Astrocyte (in vitro differentiated cells and primary cell): ENCODE measurements at regions not wholly inside any gene's neighbourhood (a gene's known extent, or its start where the extent isn't known, plus 50 kb on each side); places are given as distances from the start of the nearest gene placed in this dataset.

Experiments used
- DNase-seq: peaks from one replicate; pipeline ENCODE4 v3.0.0-alpha.2; 2010; ENCODE audit warnings: low read depth
- FAIRE-seq: peaks from 2 replicates; lab custom pipeline; 2011; peaks lifted over from hg19 to GRCh38; lab: Jason Lieb, UNC
- H2AFZ ChIP-seq: 2 replicates; pipeline ENCODE4 v1.6.0; 2012; ENCODE audit warnings: low read depth, low read length, inconsistent platforms
- H3K27ac ChIP-seq: 2 replicates; pipeline ENCODE4 v1.5.1; 2011; ENCODE audit warnings: low read depth, low read length, inconsistent platforms
- H3K27me3 ChIP-seq: 2 replicates; pipeline ENCODE4 v1.6.0; 2011; ENCODE audit warnings: low read length, inconsistent platforms; ENCODE audit not compliant: insufficient read depth
- H3K36me3 ChIP-seq: 2 replicates; pipeline ENCODE4 v1.5.1; 2011; ENCODE audit warnings: low read length, inconsistent platforms; ENCODE audit not compliant: insufficient read depth
- H3K4me1 ChIP-seq: 2 replicates; pipeline ENCODE4 v1.5.1; 2011; ENCODE audit warnings: low read length, inconsistent platforms; ENCODE audit not compliant: insufficient read depth
- H3K4me2 ChIP-seq: 2 replicates; pipeline ENCODE4 v1.6.0; 2012; ENCODE audit warnings: low read length, inconsistent platforms
- H3K4me3 ChIP-seq: 2 replicates; pipeline ENCODE4 v1.5.1; 2011; ENCODE audit warnings: low read depth, mild to moderate bottlenecking, low read length, inconsistent platforms; ENCODE audit not compliant: insufficient read depth
- H3K79me2 ChIP-seq: 2 replicates; pipeline ENCODE4 v1.6.0; 2012; ENCODE audit warnings: mild to moderate bottlenecking, low read length, inconsistent platforms; ENCODE audit not compliant: insufficient read depth
- H3K9ac ChIP-seq: 2 replicates; pipeline ENCODE4 v1.6.0; 2012; ENCODE audit warnings: mild to moderate bottlenecking, low read length, inconsistent platforms
- H3K9me3 ChIP-seq: 2 replicates; pipeline ENCODE4 v1.5.1; 2012; ENCODE audit warnings: low read depth, mild to moderate bottlenecking, low read length, inconsistent platforms; ENCODE audit not compliant: insufficient read depth
- H4K20me1 ChIP-seq: 2 replicates; pipeline ENCODE4 v1.6.0; 2012; ENCODE audit warnings: low read length, inconsistent platforms; ENCODE audit not compliant: insufficient read depth
- H3K27ac Mint-ChIP-seq: one replicate; pipeline ENCODE4 v1.8.0; 2021; ENCODE audit warnings: mild to moderate bottlenecking, mixed read lengths; ENCODE audit not compliant: unreplicated experiment
- H3K27me3 Mint-ChIP-seq: one replicate; pipeline ENCODE4 v1.8.0; 2021; ENCODE audit warnings: low read depth, mixed read lengths; ENCODE audit not compliant: unreplicated experiment
- H3K36me3 Mint-ChIP-seq: one replicate; pipeline ENCODE4 v1.8.0; 2021; ENCODE audit warnings: low read depth, mixed read lengths; ENCODE audit not compliant: unreplicated experiment
- H3K4me1 Mint-ChIP-seq: one replicate; pipeline ENCODE4 v1.8.0; 2021; ENCODE audit warnings: low read depth, mixed read lengths; ENCODE audit not compliant: unreplicated experiment
- H3K4me3 Mint-ChIP-seq: one replicate; pipeline ENCODE4 v1.8.0; 2021; ENCODE audit warnings: mild to moderate bottlenecking, moderate library complexity, mixed read lengths; ENCODE audit not compliant: unreplicated experiment
- H3K9me3 Mint-ChIP-seq: one replicate; pipeline ENCODE4 v1.8.0; 2021; ENCODE audit warnings: mild to moderate bottlenecking, mixed read lengths; ENCODE audit not compliant: unreplicated experiment
- CTCF ChIP-seq: IDR thresholded peaks from 2 replicates; pipeline ENCODE4 v1.5.1; 2011; ENCODE audit warnings: low read depth, mild to moderate bottlenecking, inconsistent platforms, low read length, moderate library complexity; ENCODE audit not compliant: insufficient read depth
- EZH2 ChIP-seq: IDR thresholded peaks from 2 replicates; pipeline ENCODE4 v1.6.1; 2012; ENCODE audit warnings: mild to moderate bottlenecking, low read length, inconsistent platforms; ENCODE audit not compliant: insufficient read depth

GRCh38 chr5:53362521-53362941 is 117.9 kb upstream of the FST start:
- Histone ChIP-seq H3K4me1 (peaks cover 37% of the 10 kb centered on the region), H3K79me2 (no peaks in the 10 kb centered on the region), H3K4me2 (peak overlapping the region; percentile 24), H2AFZ (no peak overlapping the region), H3K4me3 (no peak overlapping the region), H3K9me3 (no peaks in the 10 kb centered on the region), H3K36me3 (no peaks in the 10 kb centered on the region), H3K27ac (peak overlapping the region; percentile 88), H3K9ac (peak overlapping the region; percentile 58), H3K27me3 (no peaks in the 10 kb centered on the region), H4K20me1 (no peaks in the 10 kb centered on the region)
- H3K4me3 Mint-ChIP-seq: no peak overlapping the region
- no peaks in the 10 kb centered on the region for H3K9me3 Mint-ChIP-seq
- DNase-seq: peak; percentile 97
- H3K4me1 Mint-ChIP-seq: peaks cover 41% of the 10 kb centered on the region
- H3K27me3 Mint-ChIP-seq: no peaks in the 10 kb centered on the region
- H3K36me3 Mint-ChIP-seq: no peaks in the 10 kb centered on the region
- TF ChIP-seq CTCF (no peak), EZH2 (no peak)
- H3K27ac Mint-ChIP-seq: peak overlapping the region; percentile 66
- FAIRE-seq: peak; percentile 100

- Histone ChIP-seq H3K4me1 (peaks cover 33% of the 10 kb centered on the region), H3K36me3 (no peaks in the 10 kb centered on the region), H3K9me3 (no peaks in the 10 kb centered on the region), H3K79me2 (no peaks in the 10 kb centered on the region), H4K20me1 (no peaks in the 10 kb centered on the region), H3K27ac (no peak overlapping the region), H2AFZ (no peak overlapping the region), H3K4me3 (no peak overlapping the region), H3K27me3 (no peaks in the 10 kb centered on the region), H3K4me2 (no peak overlapping the region), H3K9ac (no peak overlapping the region)
- no peak for DNase-seq
- no peak for FAIRE-seq
- TF ChIP-seq CTCF: no peak
- TF ChIP-seq EZH2: no peak
- Mint-ChIP-seq H3K27me3 (no peaks in the 10 kb centered on the region), H3K27ac (peak overlapping the region; percentile 23), H3K36me3 (no peaks in the 10 kb centered on the region), H3K9me3 (no peaks in the 10 kb centered on the region), H3K4me3 (no peak overlapping the region), H3K4me1 (peaks cover 37% of the 10 kb centered on the region)
Observed at GRCh38 chr5:53364061-53364460, 116.4 kb upstream of the FST start.

- Histone ChIP-seq H3K79me2 (no peaks in the 10 kb centered on the region), H3K4me3 (no peak overlapping the region), H3K27ac (peak overlapping the region; percentile 39), H3K9me3 (no peaks in the 10 kb centered on the region), H4K20me1 (no peaks in the 10 kb centered on the region), H3K9ac (no peak overlapping the region), H3K36me3 (no peaks in the 10 kb centered on the region), H3K4me1 (peaks cover 13% of the 10 kb centered on the region), H2AFZ (no peak overlapping the region), H3K27me3 (no peaks in the 10 kb centered on the region), H3K4me2 (no peak overlapping the region)
- DNase-seq (peak; percentile 32), FAIRE-seq (no peak)
- Mint-ChIP-seq H3K27me3 (no peaks in the 10 kb centered on the region), H3K4me1 (peaks cover 23% of the 10 kb centered on the region), H3K27ac (no peak overlapping the region), H3K4me3 (no peak overlapping the region), H3K9me3 (no peaks in the 10 kb centered on the region), H3K36me3 (no peaks in the 10 kb centered on the region)
- TF ChIP-seq EZH2: no peak
- TF ChIP-seq CTCF: no peak
Observed at GRCh38 chr5:53366245-53366644, 114.2 kb upstream of the FST start.
